ENCODE measurements at regions not wholly inside any gene's neighbourhood (a gene's known extent, or its start where the extent isn't known, plus 50 kb on each side); places are given as distances from the start of the nearest gene placed in this dataset.

GRCh38 chrX:35339796-35340195, 397.2 kb downstream of the FAM47B start:
- TF ChIP-seq CTCF (IDR thresholded peaks at IDR 0.05), result no peak
- 69 to 73% methylated on average over 3 of the region's 3 CpGs for WGBS, 2 donors
- Histone ChIP-seq H3K4me3 (no peak overlapping the region), H3K4me1 (no peaks in the 10 kb centered on the region), H3K27me3 (no peaks in the 10 kb centered on the region), H3K36me3 (no peaks in the 10 kb centered on the region), H3K27ac (no peak overlapping the region), H3K9me3 (no peaks in the 10 kb centered on the region)
- DNase-seq (no peak), ATAC-seq (no peak), FAIRE-seq (no peak)
- intact Hi-C loops (cut with DNase I), result no loop called here

- Histone ChIP-seq H3K27me3 (no peaks in the 10 kb centered on the region), H3K27ac (no peak overlapping the region), H3K36me3 (no peaks in the 10 kb centered on the region), H3K4me1 (no peaks in the 10 kb centered on the region), H3K9me3 (no peaks in the 10 kb centered on the region), H3K4me3 (no peak overlapping the region)
- DNase-seq (no peak), ATAC-seq (no peak), FAIRE-seq (no peak)
- 25 to 43% methylated on average over 1 of the region's 1 CpG for WGBS, 2 donors
- no peak for TF ChIP-seq CTCF (IDR thresholded peaks at IDR 0.05)
- intact Hi-C loops (cut with DNase I), result no loop called here
Measured at GRCh38 chrX:35340465-35340864, 397.9 kb downstream of the FAM47B start.

- no peaks in the 10 kb centered on the region for H3K4me1 ChIP-seq
- FAIRE-seq (no peak), ATAC-seq (no peak), DNase-seq (no peak)
- H3K27me3 ChIP-seq, result peaks cover 0 to 5% (median 1%) of the 10 kb centered on the region in 4 donors
- no peak overlapping the region for H3K4me3 ChIP-seq
- no peaks in the 10 kb centered on the region for H3K36me3 ChIP-seq
- H3K9me3 ChIP-seq, result peaks cover 0 to under 1% (median 0%) of the 10 kb centered on the region in 4 donors
- WGBS, 2 donors, result 43 to 59% methylated on average over 1 of the region's 1 CpG
- no peak overlapping the region for H3K27ac ChIP-seq
- no peak for TF ChIP-seq CTCF (IDR thresholded peaks at IDR 0.05)
- intact Hi-C loops (cut with DNase I), result no loop called here
Measured at GRCh38 chrX:35351212-35351611, 408.6 kb downstream of the FAM47B start.

GRCh38 chrX:35351795-35352483, 409.3 kb downstream of the FAM47B start:
- H3K27ac ChIP-seq, result no peak overlapping the region
- FAIRE-seq (no peak), ATAC-seq (no peak), DNase-seq (no peak)
- no peak overlapping the region for H3K4me3 ChIP-seq
- no peaks in the 10 kb centered on the region for H3K4me1 ChIP-seq
- TF ChIP-seq CTCF (IDR thresholded peaks at IDR 0.05), result no peak
- intact Hi-C loops (cut with DNase I), result no loop called here
- H3K9me3 ChIP-seq, result peaks cover 0 to 2% (median 0%) of the 10 kb centered on the region in 4 donors
- 67 to 78% methylated on average over 5 of the region's 5 CpGs for WGBS, 2 donors
- peaks cover 0 to 4% (median 1%) of the 10 kb centered on the region in 4 donors for H3K27me3 ChIP-seq
- H3K36me3 ChIP-seq, result no peaks in the 10 kb centered on the region

GRCh38 chrX:35357656-35358055, 415.1 kb downstream of the FAM47B start:
- DNase-seq (no peak), FAIRE-seq (no peak), ATAC-seq (no peak)
- WGBS, 2 donors, result 45 to 53% methylated on average over 3 of the region's 3 CpGs
- H3K36me3 ChIP-seq, result no peaks in the 10 kb centered on the region
- intact Hi-C loops (cut with DNase I), result no loop called here
- no peaks in the 10 kb centered on the region for H3K4me1 ChIP-seq
- TF ChIP-seq CTCF (IDR thresholded peaks at IDR 0.05), result no peak
- H3K9me3 ChIP-seq, result peaks cover 0 to 2% (median 0%) of the 10 kb centered on the region in 4 donors
- no peak overlapping the region for H3K27ac ChIP-seq
- no peak overlapping the region for H3K4me3 ChIP-seq
- H3K27me3 ChIP-seq, result no peaks in the 10 kb centered on the region

Data from pancreas (tissue), 10 donors.